BLaER1 (cell line): ENCODE measurements at regions not wholly inside any gene's neighbourhood (a gene's known extent, or its start where the extent isn't known, plus 50 kb on each side); places are given as distances from the start of the nearest gene placed in this dataset.

ENCODE experiments used
- H3K27ac ChIP-seq: shearing (Covaris generic); formaldehyde crosslinking; 2 replicates; pipeline ENCODE4 v1.8.1; 2022
- H3K27me3 ChIP-seq: shearing (Covaris generic); formaldehyde crosslinking; 2 replicates; pipeline ENCODE4 v1.8.1; 2022
- H3K36me3 ChIP-seq: shearing (Covaris generic); formaldehyde crosslinking; 2 replicates; pipeline ENCODE4 v1.8.1; 2022
- H3K4me1 ChIP-seq: shearing (Covaris generic); formaldehyde crosslinking; 2 replicates; pipeline ENCODE4 v1.8.1; 2022
- H3K4me2 ChIP-seq: shearing (Covaris generic); formaldehyde crosslinking; 2 replicates; pipeline ENCODE4 v1.8.1; 2022
- H3K4me3 ChIP-seq: shearing (Covaris generic); formaldehyde crosslinking; 2 replicates; pipeline ENCODE4 v1.8.1; 2022
- H3K9ac ChIP-seq: shearing (Covaris generic); formaldehyde crosslinking; 2 replicates; pipeline ENCODE4 v1.8.1; 2022
- H3K9me3 ChIP-seq: shearing (Covaris generic); formaldehyde crosslinking; 2 replicates; pipeline ENCODE4 v1.8.1; 2022
- H4K20me1 ChIP-seq: shearing (Covaris generic); formaldehyde crosslinking; 2 replicates; pipeline ENCODE4 v1.8.1; 2022
- Cebpa-rat ChIP-seq: shearing (Covaris generic); IDR thresholded peaks from 2 replicates; pipeline ENCODE4 v1.8.1; 2022

DNA sequence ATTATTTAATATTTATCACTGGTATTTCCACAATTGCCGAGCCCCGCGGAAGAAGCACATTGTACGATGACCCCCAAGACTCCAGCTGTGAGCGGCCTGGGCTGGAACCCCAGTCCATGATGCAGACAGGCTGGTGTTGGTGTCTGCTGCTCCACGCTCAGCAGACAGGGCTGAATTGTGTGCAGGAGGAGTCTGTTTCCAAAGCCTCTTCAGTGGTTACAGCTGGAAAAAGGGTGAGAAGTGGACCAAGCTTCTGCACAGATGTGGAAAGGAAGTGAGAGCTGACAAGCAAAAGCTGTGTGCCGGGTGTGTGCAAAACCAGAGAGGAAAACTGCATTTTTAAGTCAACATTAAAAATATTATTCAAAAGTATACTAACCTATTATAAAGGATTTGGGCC is 500.4 kb downstream of the GALR1 start:
- Histone ChIP-seq H3K4me2 (no peak overlapping the region), H3K4me1 (no peaks in the 10 kb centered on the region), H4K20me1 (no peaks in the 10 kb centered on the region), H3K4me3 (no peak overlapping the region), H3K27ac (no peak overlapping the region), H3K9ac (no peak overlapping the region), H3K27me3 (no peaks in the 10 kb centered on the region), H3K36me3 (no peaks in the 10 kb centered on the region), H3K9me3 (no peaks in the 10 kb centered on the region)
- TF ChIP-seq Cebpa-rat = no peak

DNA sequence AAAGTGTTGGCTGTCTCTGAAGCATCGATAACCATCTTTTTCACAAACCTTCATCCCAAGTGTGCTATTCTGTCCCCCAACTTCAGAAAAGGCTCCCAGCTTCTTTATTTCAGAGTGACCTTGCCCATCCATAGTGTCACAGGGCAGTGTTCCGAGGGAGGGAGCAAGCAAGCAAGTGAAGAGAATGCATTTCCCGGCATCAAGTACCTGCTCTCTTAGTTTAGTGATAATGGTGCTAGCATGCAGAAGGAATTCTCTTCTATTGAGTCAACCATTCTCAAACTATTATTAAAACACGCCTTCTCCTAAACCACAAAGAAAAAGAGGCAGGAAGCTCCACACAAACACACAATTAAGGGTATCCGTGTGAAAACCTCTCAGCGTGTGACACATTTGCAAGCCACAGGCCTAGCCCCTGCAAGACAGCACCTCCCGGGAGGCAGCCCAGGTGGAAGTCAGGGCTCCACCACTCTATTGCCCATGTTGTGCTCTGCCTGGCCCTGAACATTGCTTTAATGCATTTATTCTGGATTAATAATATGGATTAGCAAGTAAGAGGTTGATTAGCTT is 504.9 kb downstream of the GALR1 start:
- H4K20me1 ChIP-seq = no peaks in the 10 kb centered on the region
- H3K27ac ChIP-seq = no peak overlapping the region
- no peak overlapping the region for H3K4me2 ChIP-seq
- no peak for TF ChIP-seq Cebpa-rat
- H3K27me3 ChIP-seq = no peaks in the 10 kb centered on the region
- H3K36me3 ChIP-seq = no peaks in the 10 kb centered on the region
- no peak overlapping the region for H3K9ac ChIP-seq
- no peak overlapping the region for H3K4me3 ChIP-seq
- H3K4me1 ChIP-seq = no peaks in the 10 kb centered on the region
- no peaks in the 10 kb centered on the region for H3K9me3 ChIP-seq

DNA sequence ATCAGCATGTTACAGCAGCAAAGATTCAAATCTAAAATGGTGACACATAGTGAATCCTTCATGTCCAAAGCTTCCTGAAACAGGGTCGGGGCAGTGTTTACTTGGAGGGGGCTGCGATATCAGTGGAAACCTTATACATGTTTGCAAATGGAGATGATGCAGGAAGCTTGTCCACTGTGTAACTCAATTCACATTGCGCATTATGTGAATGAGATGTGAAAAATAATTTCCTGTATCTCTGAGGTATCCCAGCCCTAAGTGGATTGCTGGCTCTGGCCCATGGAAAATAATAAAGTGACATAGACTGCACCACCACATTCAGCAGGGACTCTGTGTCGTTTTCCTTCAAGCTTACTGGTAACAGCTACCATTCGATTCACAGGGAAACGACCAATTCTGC is 505.5 kb downstream of the GALR1 start:
- Histone ChIP-seq H3K4me2 (no peak overlapping the region), H3K4me1 (no peaks in the 10 kb centered on the region), H4K20me1 (no peaks in the 10 kb centered on the region), H3K4me3 (no peak overlapping the region), H3K27ac (no peak overlapping the region), H3K36me3 (no peaks in the 10 kb centered on the region), H3K9me3 (no peaks in the 10 kb centered on the region), H3K9ac (no peak overlapping the region), H3K27me3 (no peaks in the 10 kb centered on the region)
- no peak for TF ChIP-seq Cebpa-rat

DNA sequence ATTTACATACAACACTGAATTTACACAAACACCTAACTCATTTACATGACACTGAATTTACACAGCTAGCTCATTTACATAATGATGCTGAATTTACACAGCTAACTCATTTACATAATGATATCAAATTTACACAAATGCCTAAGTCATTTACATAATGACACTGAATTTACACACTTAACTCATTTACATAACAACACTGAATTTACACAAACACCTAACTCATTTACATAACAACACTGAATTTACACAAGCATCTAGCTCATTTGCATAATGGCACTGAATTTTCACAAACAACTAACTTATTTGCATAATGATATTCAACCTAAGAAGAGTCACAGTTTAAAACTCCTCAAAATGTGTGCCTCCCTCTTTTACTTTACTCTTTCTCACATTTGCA is 511.7 kb downstream of the GALR1 start:
- no peak for TF ChIP-seq Cebpa-rat

DNA sequence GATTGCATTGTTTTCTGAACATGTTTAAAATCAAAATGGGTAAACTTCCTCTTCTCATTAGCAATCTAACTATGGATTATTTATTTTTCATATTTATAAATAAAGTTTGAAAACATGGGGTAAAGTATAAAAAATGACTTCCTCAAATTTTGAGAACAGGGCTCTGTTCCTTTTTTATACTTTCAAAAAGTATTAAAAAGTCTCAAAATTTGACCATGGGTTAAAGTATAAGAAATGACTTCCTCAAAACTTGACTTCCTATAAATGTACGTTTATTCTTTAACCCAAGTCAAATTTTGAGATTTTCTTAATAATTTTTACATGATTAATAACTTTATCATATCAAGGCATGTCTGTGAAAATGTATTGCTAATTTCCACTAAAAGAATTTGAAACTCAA is 512.4 kb downstream of the GALR1 start:
- no peaks in the 10 kb centered on the region for H3K36me3 ChIP-seq
- TF ChIP-seq Cebpa-rat = no peak

More for the DNA sequence above, 511.7 kb downstream of the GALR1 start:
- Histone ChIP-seq H3K9me3 (no peaks in the 10 kb centered on the region), H3K36me3 (no peaks in the 10 kb centered on the region), H3K4me3 (no peak overlapping the region), H3K9ac (no peak overlapping the region), H3K27me3 (no peaks in the 10 kb centered on the region), H3K4me2 (no peak overlapping the region), H3K4me1 (peaks cover 26% of the 10 kb centered on the region), H4K20me1 (no peaks in the 10 kb centered on the region), H3K27ac (no peak overlapping the region)

GRCh38 chr18:77762642-77763041 is 513.0 kb downstream of the GALR1 start:
- peaks cover 26% of the 10 kb centered on the region for H3K4me1 ChIP-seq
- no peaks in the 10 kb centered on the region for H3K9me3 ChIP-seq
- no peak for TF ChIP-seq Cebpa-rat
- H3K27ac ChIP-seq = no peak overlapping the region
- no peaks in the 10 kb centered on the region for H4K20me1 ChIP-seq
- H3K36me3 ChIP-seq = no peaks in the 10 kb centered on the region
- peak overlapping the region; percentile 6; the same call in 1 of the 2 replicates for H3K4me3 ChIP-seq
- no peak overlapping the region for H3K9ac ChIP-seq
- no peaks in the 10 kb centered on the region for H3K27me3 ChIP-seq
- peak overlapping the region; percentile 66 for H3K4me2 ChIP-seq

More for the DNA sequence above, 512.4 kb downstream of the GALR1 start:
- H3K9ac ChIP-seq = no peak overlapping the region
- H3K27ac ChIP-seq = no peak overlapping the region
- no peaks in the 10 kb centered on the region for H3K27me3 ChIP-seq
- no peaks in the 10 kb centered on the region for H4K20me1 ChIP-seq
- H3K9me3 ChIP-seq = no peaks in the 10 kb centered on the region
- peaks cover 26% of the 10 kb centered on the region for H3K4me1 ChIP-seq
- peak overlapping the region; percentile 66 for H3K4me2 ChIP-seq
- H3K4me3 ChIP-seq = no peak overlapping the region; the same call in 1 of the 2 replicates

DNA sequence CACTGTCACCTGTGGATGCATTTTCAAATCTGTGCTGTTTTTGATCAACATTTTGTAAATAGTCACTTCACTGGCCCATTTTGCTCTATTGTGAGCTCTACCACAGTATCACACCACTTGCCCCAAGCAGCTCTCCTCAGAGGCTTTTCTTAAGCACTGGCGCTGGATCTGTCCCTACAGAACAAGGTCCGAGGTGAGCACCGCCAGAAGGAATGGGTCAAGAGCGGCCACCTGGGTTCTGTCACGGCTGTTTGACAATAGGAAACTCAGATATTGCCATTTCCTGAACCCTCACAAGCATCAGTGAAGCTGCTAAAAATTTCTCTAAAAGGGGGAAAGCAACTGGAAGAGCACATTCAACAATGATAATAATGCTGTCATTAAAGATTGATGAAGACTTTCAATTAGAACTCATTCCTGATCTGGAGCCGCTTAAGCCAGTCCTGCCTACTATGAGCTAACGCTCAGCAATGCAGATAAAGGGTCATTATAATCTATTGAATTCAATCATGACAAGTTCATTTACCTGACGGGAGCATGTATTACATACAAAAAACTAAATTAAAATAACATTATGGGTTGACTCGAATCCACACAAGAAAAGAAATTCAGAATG is 514.0 kb downstream of the GALR1 start:
- H3K27me3 ChIP-seq = no peaks in the 10 kb centered on the region
- H3K27ac ChIP-seq = no peak overlapping the region
- no peaks in the 10 kb centered on the region for H3K9me3 ChIP-seq
- peaks cover 26% of the 10 kb centered on the region for H3K4me1 ChIP-seq
- no peak for TF ChIP-seq Cebpa-rat
- H3K4me3 ChIP-seq = no peak overlapping the region
- H3K4me2 ChIP-seq = peak overlapping the region; percentile 66
- H3K9ac ChIP-seq = no peak overlapping the region
- no peaks in the 10 kb centered on the region for H4K20me1 ChIP-seq
- H3K36me3 ChIP-seq = no peaks in the 10 kb centered on the region

DNA sequence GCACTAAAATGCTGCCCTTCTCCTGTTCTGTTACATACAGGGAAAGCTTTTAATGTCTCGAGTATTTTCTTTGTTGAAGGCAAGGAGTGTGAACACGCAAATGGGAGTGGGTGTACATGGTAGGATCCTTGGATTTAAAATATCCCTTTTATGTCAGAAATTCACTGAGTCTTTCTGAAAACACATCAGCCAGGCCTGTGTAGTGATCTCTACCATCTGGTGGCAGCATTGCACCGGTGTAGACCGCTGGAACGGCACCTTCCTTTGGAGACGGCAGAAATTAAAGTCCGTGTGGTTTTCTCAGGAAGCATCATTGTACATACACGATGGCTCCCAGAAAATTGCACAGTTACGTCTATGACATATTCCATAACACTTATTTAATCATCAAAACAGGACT is 515.8 kb downstream of the GALR1 start:
- Histone ChIP-seq H3K4me2 (no peak overlapping the region), H3K27ac (no peak overlapping the region), H3K4me1 (peaks cover 26% of the 10 kb centered on the region), H3K4me3 (no peak overlapping the region), H3K9ac (no peak overlapping the region), H3K9me3 (no peaks in the 10 kb centered on the region), H3K27me3 (no peaks in the 10 kb centered on the region), H4K20me1 (no peaks in the 10 kb centered on the region), H3K36me3 (no peaks in the 10 kb centered on the region)
- no peak for TF ChIP-seq Cebpa-rat

DNA sequence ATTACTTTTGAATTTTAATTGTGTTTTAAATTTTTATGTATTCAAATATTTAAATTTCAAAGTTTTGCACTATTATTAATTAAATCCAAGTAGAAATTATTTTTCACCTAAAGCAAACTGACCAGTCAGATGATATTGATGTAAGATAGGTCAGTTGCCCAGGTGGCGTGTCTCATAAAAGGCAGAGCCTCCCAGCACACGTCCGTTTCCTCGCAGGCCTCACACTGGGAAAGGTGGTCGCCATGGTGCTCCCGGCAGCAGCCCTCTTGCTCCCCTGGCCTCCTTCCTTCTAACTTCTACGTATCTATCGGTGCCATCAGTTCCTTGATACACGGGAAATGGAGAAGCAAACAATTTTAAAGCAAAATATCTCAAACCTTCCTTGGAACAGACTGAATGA is 516.8 kb downstream of the GALR1 start:
- H3K27me3 ChIP-seq = no peaks in the 10 kb centered on the region
- no peak overlapping the region for H3K4me2 ChIP-seq
- peaks cover 26% of the 10 kb centered on the region for H3K4me1 ChIP-seq
- TF ChIP-seq Cebpa-rat = no peak
- no peak overlapping the region for H3K9ac ChIP-seq
- H4K20me1 ChIP-seq = no peaks in the 10 kb centered on the region
- H3K9me3 ChIP-seq = no peaks in the 10 kb centered on the region
- no peak overlapping the region for H3K27ac ChIP-seq
- no peak overlapping the region for H3K4me3 ChIP-seq
- no peaks in the 10 kb centered on the region for H3K36me3 ChIP-seq

- no peak overlapping the region for H3K4me2 ChIP-seq
- H3K27ac ChIP-seq = no peak overlapping the region
- no peaks in the 10 kb centered on the region for H4K20me1 ChIP-seq
- no peak overlapping the region for H3K4me3 ChIP-seq
- H3K36me3 ChIP-seq = no peaks in the 10 kb centered on the region
- no peaks in the 10 kb centered on the region for H3K9me3 ChIP-seq
- no peak overlapping the region for H3K9ac ChIP-seq
- H3K4me1 ChIP-seq = no peaks in the 10 kb centered on the region
- TF ChIP-seq Cebpa-rat = no peak
- no peaks in the 10 kb centered on the region for H3K27me3 ChIP-seq
These were observed 522.5 kb downstream of the GALR1 start for GRCh38 chr18:77772177-77772576.
